Amygdala (tissue), 56 donors: ENCODE measurements at regions not wholly inside any gene's neighbourhood (a gene's known extent, or its start where the extent isn't known, plus 50 kb on each side); places are given as distances from the start of the nearest gene placed in this dataset.

ENCODE experiments used
- DNase-seq, 56 donors: peaks; one replicate each; lab custom pipeline; 2025; lab: John Stamatoyannopoulos, UW

- DNase-seq: no peak
These were observed 149.7 kb downstream of the HAPSTR1 start for GRCh38 chr16:9241177-9241576.

GRCh38 chr16:9248162-9248561, 156.7 kb downstream of the HAPSTR1 start:
- no peak for DNase-seq

GRCh38 chr16:9249534-9249933, 158.1 kb downstream of the HAPSTR1 start:
- no peak for DNase-seq

GRCh38 chr16:9251026-9251425, 159.6 kb downstream of the HAPSTR1 start:
- DNase-seq: no peak

GRCh38 chr16:9254863-9255262, 163.4 kb downstream of the HAPSTR1 start:
- DNase-seq: no peak

- DNase-seq: peak in 1 of 56 donors; percentile 20
These were observed 164.8 kb downstream of the HAPSTR1 start for GRCh38 chr16:9256196-9256595.

- DNase-seq: no peak
These were observed 166.4 kb downstream of the HAPSTR1 start for GRCh38 chr16:9257843-9258242.

- peak in 47 of 56 donors; percentile 1 to 71 (median 26) for DNase-seq
These were observed 167.1 kb downstream of the HAPSTR1 start for GRCh38 chr16:9258423-9259051.

- no peak for DNase-seq
These were observed 168.6 kb downstream of the HAPSTR1 start for GRCh38 chr16:9259914-9260608.

- DNase-seq: peak in 1 of 56 donors; percentile 3
These were observed 169.2 kb downstream of the HAPSTR1 start for GRCh38 chr16:9260666-9261065.

GRCh38 chr16:9261376-9261775, 169.9 kb downstream of the HAPSTR1 start:
- DNase-seq: no peak

- no peak for DNase-seq
These were observed 171.7 kb downstream of the HAPSTR1 start for GRCh38 chr16:9262941-9263715.

- DNase-seq: no peak
These were observed 172.6 kb downstream of the HAPSTR1 start for GRCh38 chr16:9264067-9264466.

- DNase-seq: no peak
These were observed 177.0 kb downstream of the HAPSTR1 start for GRCh38 chr16:9268446-9268845.

GRCh38 chr16:9270424-9270823, 179.0 kb downstream of the HAPSTR1 start:
- no peak for DNase-seq

- no peak for DNase-seq
These were observed 179.5 kb downstream of the HAPSTR1 start for GRCh38 chr16:9270941-9271340.

- DNase-seq: no peak
These were observed 180.4 kb downstream of the HAPSTR1 start for GRCh38 chr16:9271841-9272240.

GRCh38 chr16:9275377-9275776, 183.9 kb downstream of the HAPSTR1 start:
- DNase-seq: no peak

- no peak for DNase-seq
These were observed 184.4 kb downstream of the HAPSTR1 start for GRCh38 chr16:9275816-9276354.

GRCh38 chr16:9279291-9280068, 188.0 kb downstream of the HAPSTR1 start:
- DNase-seq: no peak
